NCI-H2171 treated with DMSO at 0.1 percent for 48 hours (cell line): ENCODE measurements at regions not wholly inside any gene's neighbourhood (a gene's known extent, or its start where the extent isn't known, plus 50 kb on each side); places are given as distances from the start of the nearest gene placed in this dataset.
A peak's percentile ranks its signal among the peaks of the same experiment; 100 is the strongest.

Experiments used
- DNase-seq: peaks from one replicate; lab custom pipeline; 2025; lab: John Stamatoyannopoulos, UW

DNA sequence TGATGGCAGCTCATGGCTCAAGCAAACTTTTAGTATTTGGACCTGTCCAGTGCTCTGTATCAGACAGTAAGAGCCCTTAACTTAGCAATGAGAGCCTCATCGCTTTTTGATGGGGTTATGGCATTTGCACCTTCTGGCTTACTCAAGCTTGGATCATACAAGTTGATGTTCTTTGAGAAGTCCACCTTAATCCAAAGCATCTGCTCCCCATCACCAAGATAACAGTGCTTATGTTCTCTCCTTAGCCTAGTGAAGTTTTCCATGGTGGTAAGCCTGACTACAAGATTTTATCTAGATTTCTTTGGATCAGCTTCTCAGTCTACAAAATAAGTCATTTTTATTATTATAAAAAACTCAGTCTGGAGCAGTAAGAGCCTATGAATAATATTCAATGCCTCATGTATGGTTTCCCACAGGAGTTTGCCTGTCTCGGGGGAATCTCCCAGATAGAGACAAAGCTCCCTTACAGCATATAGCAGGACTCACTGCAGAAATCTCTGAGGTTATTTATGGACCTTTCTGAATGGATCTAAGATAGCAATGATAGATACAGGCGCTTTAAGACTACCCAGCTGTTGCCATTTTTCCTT lies 472.2 kb upstream of the LINC00305 start:
- DNase-seq, result no peak

DNA sequence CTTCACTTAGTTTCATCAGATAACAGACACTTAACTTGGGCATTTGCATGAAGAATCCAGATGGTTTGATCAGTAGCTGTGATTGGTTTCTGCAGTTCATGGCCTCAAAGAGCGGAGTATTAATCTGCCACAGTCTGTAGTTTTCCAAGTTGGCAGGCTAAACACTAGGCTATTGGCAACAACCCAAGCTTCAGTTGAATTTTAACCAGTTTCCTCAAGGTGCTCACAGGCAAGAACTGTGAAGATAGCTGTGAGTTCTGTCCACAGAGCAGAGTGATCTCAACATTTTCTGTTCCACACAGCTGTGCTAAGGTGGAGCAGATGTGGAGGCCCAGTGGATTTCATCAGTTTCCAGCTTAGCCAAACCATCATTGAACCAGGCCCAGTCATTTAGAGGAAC lies 469.5 kb upstream of the LINC00305 start:
- peak; percentile 14 for DNase-seq

DNA sequence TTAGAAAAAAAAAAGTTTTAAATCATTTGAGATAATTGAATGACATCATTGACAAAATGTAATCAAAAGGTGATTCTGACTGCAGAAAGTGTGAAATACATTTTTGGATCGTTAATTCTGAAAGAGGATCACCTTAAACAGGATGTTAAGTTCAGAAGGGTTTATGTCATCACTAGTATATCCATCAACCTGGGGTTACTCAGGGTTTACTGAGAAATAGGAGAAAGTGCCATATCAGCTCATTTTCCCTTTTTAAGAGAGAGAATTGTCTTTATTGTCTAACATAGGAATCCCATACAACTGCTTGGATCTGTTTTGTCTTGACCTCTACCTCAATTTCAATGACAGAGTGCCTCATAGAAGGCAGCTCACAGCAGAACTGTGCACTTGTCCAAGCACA lies 466.1 kb upstream of the LINC00305 start:
- DNase-seq, result no peak

DNA sequence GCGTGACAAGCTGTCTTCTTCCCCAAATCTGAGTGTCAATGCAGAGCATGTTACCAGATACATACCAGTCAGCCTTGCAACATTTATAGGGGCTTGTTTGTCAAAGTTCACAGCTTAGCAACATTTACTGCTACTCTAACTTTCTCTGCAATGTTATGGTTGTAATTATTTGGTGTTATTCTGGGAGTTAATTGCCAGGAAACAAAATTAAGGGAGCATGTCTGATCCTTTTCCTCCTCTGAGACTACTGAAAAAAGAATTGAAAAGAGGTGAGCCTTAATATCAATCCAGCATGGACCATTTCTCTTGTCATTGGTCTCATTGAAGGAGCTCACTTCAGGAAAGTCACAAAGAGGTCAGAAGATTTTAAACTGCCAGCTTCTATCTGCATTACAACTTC lies 465.6 kb upstream of the LINC00305 start:
- no peak for DNase-seq

DNA sequence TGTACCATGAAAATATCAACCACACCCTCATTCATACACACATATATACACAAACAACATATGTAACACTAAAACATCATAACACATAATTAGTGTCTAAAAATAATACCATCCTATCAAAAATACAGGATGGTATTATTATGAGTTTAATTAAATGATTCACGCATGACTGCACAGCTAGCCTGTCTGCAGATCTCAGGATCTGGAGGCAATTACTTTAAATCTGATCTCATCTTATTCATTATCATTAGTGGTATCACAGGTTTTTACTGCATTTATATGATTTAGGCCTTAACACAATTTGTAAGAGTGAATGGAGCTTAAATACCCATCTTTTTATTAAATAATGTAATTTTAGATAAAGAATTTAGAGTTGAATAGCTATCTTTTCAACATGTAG lies 443.4 kb upstream of the LINC00305 start:
- DNase-seq, result no peak

DNA sequence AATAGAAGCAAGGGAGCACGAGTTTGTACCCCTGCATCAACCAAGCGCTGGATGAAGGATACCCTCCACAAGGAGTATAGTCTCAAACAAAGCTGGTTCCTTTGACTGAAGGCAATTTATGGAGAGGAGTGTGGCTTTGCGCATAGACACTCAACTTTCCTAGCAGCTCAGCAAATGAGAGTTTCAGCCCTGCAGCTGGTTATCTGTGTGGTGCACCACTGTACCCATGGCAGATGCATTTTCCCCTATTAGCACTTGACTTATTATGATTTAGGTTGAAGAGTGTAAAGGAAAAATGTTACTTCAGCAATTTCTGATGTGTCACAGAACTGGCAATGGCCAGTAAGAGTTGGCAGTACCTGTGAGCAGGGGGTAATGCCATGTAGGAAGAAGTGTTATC lies 440.1 kb upstream of the LINC00305 start:
- DNase-seq, result no peak

DNA sequence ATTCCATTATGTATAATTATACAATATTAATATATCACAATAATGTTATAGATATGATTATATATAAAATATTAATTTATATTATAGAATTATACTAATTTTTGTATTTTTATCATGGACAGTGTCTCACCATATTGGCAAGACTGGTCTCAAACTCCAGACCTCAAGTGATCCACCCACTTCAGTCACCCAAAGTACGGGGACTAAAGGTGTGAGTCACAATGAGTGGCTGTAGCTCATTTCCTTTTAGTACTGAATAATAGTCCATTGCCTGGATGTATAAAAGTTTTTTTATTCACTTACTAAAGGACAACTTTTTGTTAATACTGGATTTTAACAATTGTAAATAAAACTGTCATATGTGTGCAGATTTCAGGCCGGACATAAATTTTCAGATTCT lies 417.6 kb upstream of the LINC00305 start:
- no peak for DNase-seq

DNA sequence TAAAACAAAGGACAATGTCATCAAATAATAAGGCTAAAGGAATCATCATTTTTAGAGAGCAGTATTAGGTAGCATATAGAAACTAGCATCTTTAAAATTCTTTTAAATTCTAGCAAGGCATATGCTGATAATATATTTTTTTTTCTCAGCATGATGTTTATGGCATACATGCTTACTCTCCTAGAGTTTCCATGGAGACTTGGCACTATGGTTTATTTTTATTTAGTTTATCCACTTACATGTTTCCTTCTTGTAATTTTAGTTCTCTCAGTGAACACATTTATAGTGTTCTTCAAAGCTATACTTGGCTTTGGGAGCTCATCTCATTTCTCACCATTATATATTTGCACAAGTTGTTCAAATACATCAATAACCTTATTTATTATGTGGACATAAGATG lies 413.8 kb upstream of the LINC00305 start:
- no peak for DNase-seq

DNA sequence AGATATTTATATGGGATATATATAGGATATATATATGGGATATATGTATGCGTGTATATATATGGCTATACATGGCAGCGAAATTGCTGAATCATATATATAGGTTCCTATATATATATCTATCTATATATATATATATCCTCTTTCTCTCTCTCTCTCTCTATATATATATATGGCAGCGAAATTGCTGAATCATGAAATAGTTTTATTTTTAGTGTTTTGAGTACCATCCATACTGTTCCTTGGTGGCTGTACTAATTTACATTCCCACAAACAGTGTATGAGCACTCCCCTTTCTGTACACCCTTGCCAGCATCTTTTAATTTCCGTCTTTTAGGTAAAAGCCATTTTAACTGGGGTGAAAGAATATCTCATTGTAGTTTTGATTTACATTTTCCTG lies 397.6 kb upstream of the LINC00305 start:
- no peak for DNase-seq

DNA sequence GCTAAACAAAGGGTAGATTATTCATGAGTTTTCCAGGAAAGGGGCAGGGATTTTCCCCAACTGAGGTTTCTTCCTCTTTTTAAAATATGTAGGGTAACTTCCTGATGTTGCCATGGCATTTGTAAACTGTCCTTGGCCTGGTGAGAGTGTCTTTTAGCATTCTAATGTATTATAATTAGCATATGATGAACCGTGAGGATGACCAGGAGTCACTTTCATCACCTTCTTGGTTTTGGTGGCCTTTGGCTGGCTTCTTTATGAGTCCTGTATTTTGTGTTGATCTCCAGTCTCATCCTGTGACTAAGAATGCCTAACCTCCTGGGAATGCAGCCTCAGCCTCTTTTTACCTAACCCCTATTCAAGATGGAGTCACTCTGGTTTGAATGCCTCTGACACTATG lies 391.0 kb upstream of the LINC00305 start:
- DNase-seq, result no peak

DNA sequence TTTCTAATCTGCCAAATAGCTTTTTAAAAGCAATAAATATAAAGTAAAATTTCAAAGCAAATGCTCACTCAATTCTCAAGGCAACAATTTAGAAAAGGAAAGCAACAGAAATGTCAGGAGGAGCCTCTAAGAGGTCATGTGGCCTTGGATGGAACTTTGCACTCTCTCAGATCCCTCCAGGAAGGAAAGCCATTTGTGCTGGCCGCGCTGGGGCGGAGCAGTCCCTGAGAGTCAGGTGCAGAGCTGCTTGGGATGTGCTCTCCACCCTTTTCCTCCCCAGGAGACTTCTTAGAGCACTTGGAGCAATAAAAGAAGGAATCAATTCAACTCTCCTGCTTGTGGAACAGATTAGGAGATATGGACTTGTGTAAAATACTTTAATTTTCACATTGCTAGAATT lies 379.8 kb upstream of the LINC00305 start:
- no peak for DNase-seq

DNA sequence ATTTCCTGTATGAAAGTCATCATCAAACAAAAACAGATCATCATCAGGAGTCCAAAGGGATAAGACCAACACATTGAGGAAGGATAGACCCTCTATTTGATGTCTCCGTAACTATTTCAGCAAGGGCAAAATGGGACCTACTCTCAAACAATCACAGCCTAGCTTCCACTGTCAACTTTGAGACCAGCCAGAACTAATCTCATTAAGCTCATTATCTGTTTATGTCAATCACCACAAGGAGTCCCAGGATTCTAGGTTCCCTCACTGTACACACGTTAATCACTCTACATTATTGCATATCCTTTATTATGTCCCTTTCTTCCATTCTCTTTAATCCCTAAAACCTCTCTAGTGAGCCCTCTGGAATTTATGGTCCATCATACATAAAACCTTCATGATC lies 370.3 kb upstream of the LINC00305 start:
- DNase-seq, result no peak

DNA sequence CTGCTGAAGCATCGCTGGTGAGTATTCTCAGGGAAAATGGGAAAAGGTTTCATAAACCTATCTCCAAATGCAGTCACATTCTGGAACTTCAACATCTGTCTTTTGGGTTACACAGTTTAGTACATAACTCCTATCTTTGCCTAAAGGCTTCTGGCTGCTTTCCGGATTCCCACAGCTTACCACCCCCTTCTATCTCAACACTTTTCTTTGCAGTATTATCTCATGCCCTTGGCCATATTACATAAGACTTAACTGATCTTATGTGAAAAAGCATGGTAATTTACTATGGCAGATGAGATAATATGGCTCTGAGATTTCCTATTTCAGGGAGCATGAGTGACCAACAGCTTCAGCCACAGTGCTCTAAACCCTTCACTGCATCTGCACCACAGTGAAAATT lies 369.3 kb upstream of the LINC00305 start:
- no peak for DNase-seq

DNA sequence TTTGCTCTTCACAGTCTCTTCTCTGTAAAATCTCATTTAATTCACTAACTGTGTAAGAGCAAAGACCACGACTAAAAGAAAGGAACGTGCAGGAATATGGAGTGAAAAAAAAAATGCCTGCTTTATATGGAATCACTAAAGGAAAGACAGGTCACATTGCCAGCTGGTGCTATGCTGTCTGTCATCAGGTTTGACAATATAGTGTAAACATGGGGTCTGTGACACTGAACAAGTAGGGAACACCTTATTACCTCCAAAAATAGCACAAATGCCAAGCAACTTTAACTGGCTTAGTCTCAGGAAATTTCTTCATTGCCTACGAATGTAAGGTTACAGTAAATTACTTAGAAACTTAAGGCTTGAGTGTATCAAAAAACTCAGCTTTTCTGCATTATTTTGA lies 364.5 kb upstream of the LINC00305 start:
- DNase-seq, result peak; percentile 86

DNA sequence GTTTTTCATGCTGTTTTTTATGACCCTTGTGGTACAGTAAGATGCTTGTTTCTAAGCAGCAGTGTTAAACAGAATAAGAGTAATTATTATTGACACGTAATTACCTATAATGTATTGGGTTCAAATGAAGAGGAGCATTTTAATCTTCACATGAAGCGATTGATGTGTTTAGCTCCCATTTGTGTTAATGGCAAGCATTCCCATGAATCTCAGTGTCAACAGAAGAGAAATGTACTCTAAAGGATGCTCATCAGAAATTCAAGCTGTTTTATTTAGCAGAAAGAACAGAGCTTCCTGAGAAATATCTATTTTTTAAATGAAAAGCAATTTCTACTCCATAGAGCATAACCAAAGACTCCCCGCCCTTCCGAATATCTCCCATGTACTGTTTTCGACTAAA lies 341.3 kb upstream of the LINC00305 start:
- no peak for DNase-seq

DNA sequence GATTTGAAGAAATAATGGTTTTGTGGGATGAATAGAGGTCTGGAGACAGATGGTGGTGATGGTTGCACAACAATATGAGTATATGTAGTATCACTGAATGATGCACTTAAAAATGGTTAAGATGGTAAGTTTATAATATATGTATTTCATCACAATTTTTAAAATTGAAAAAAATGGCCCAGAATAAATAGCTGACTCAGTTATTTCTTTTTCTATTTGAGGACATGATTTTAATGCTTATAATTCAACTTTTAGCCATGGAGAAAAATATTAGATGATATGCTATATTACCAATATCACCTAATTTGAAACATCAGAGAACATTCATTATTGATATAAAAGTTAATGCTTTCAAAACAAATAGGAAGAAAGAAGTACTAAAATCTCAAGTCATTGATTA lies 339.8 kb upstream of the LINC00305 start:
- peak; percentile 18 for DNase-seq

DNA sequence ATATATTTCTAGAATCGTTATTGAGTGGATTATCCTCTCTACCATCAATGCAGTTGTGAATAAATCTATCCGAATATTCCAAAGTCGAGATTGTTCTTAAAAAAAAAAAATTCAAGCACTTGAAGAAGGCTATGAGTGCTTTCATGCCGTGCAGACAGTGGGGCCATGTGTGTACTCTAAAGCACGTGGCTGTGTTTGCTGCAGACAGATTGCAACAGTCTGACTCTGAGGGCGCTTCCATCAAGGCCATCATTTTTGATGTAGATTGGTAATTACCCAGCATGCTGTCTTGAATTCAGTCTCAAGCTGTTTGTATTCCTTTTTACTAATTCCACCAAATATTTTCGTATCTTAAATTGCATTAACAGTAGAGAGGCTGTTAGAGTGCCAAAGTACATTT lies 325.9 kb upstream of the LINC00305 start:
- peak; percentile 55 for DNase-seq

DNA sequence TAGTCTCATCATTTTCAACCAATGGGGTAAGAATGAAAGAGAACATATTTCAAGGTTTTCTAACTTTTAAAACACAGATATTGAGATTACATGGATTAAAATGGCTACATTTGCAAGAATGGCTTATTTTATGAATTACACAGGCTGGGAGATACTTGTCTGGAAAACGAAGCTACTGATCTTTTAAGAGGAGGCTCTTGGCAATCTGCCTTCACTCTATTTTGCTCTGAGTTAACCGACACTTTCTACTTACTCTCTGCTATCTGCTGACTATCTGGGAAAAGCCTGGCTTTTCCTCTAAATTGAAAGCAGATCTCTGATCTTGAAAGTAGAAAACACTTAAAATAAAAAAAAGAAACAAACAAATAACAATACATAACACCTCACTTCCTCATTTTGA lies 325.4 kb upstream of the LINC00305 start:
- DNase-seq, result no peak

DNA sequence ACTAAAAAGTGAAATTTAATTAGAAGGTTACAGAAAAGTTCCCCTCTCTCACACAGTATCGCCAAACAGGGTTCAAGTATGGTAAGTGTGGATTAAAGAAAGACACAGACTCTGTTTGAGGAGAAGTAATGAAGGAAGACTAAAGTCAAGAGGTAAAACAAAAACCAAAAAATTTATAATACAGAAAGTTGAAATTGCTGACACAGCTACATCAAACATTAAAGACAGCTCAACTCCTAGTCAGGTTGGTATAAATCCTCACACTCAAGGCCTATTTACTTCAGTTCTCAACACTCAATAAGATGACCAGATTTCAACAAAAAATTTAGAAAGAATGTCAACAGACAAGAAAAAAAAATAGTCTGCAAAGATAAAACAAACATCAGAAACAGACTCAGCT lies 300.5 kb upstream of the LINC00305 start:
- no peak for DNase-seq

DNA sequence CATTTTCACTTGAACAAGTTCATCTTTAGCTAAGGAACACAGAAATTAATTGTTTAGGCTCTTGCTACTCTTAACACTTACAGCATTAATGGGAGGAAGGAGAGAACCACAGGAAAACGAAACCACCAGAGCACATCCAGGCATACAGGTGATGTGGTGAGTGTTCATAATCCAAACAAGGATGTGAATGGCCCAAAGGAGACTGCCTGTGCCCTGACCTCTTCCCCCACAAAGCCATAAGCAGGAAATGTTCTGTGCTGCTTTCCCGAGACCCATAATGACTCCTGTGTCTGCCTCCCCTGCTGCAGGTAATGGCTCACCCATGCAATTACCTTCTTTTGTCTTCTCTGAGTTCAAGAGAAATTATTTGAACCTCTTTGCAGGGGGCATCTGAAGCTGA lies 295.9 kb upstream of the LINC00305 start:
- DNase-seq, result no peak

DNA sequence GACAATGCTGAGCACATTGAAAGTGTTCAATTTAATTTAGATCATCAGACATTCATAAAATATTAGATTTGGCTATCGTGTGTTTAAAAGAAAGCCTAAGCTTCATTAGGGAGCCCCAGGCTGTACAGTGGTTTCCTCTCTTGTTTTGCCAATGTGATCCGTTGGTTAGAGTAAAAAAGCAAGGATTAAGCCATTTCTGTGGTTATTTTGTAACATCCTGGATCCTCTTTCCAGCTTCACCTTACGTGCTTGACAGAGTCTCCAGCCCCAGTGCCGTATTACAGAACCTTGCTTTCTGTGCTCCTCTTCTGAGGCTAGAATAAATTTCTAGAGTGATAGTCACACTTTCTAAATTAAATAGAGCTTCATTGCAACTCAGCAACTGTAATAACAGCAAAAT lies 289.3 kb upstream of the LINC00305 start:
- no peak for DNase-seq

DNA sequence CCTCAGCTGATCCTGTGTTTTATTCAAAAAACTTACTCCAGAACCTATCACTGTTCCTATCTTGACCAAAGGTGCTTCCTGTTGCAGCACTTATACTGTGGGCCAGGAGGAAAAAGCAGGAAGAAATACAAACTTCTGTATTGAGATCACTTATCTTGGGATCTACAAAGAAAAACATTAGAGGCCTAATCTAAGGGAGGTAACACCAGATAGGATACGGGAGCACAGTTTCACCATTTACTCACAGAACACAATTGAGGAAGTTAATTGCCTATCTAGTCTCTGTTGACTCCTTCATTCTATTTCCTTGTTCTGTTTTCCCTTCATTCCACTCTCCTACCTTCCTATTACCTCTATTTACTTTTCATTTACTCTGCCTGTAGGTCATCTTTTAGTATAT lies 287.2 kb upstream of the LINC00305 start:
- no peak for DNase-seq

DNA sequence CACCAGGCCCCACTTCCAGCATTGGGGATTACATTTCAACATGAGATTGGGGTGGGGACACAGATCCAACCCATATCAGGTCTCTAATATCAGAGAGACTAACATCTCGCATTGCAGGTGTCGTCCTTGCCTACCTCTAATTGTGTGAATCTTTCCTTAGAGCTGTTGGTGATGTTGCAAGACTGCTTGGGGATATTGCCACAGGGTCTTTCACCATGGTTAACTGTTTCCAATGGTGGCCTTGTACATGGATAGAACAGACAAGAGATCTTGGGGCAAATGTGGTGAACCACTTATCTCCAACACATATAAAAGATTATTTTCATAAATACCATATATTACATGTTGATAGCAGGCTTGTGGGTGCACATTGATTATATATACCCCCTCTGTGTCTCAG lies 270.3 kb upstream of the LINC00305 start:
- DNase-seq, result no peak

DNA sequence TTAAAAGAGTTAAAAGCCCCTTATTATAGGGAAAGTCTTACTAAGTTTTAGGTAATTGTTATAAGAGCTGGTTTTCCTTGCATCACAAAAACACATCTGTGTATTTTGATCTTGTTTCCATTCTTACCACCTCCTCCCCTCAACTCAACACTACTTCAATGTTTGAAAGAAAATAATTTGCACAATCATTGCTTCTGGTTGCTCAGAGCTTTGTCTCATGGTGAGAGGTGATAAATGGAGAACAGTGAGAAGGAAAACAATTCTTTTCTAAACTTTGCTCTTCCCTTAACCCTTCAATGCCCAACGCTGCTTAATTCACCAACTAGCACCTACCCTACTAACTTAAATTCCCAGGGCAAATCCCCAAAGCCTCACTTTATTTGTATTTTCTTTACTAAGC lies 268.1 kb upstream of the LINC00305 start:
- DNase-seq, result no peak

DNA sequence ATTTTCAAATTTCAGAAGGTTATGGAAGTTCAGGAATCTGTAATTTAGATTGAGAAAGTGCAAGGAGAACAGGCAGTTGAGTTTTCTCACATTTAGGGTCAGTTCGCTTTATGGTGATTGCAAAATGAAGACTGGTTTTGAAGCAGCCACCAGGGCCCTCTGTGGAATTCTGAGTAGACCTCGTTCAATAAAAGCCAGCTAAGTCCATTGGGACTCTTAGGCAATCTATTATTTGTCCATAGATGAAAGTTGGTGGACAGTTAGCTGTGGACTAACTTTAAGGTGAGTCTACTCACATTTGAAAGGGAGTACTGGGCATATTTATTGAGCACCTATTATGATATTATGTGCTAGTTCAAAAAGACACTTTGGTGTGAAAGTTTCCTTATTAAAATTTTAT lies 266.3 kb upstream of the LINC00305 start:
- DNase-seq, result no peak
